ENCODE measurements at regions not wholly inside any gene's neighbourhood (a gene's known extent, or its start where the extent isn't known, plus 50 kb on each side); places are given as distances from the start of the nearest gene placed in this dataset.

DNA sequence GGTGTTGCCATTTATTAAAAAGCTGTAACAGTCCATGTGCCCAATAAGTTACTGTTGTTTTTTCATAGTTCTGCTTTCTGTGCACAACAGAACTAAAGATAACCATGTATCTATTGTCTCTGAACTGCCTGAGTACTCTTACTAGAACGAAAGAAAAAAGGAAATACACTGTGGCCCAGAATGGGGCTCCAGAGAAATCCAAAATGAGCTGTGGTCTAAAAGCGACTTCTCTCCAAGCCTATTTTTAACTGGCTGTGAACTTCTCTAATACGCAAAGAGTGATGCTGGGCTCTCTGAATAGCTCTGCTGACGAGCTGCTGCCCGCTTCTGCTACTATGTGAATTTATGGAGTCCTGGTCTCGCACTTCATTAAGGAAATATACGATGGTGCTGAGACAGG lies 56.2 kb upstream of the LPP start:
- TF ChIP-seq ZNF274 (IDR thresholded peaks at IDR 0.05; ENCODE audit: insufficient read depth, insufficient read length) (no peak), BCL11A (IDR thresholded peaks at IDR 0.05; ENCODE audit: low read depth, low read length) (no peak), IKZF1 (conservative IDR thresholded peaks at IDR 0.05) (no peak), TAF1 (IDR thresholded peaks at IDR 0.05; ENCODE audit: borderline replicate concordance, low read depth, low read length) (no peak), CREB1 (IDR thresholded peaks at IDR 0.05; ENCODE audit: low read depth) (no peak), EP300 (IDR thresholded peaks at IDR 0.05; ENCODE audit: borderline replicate concordance in 1 of 2, control insufficient read depth in 1 of 2, low read depth in 2 of 2, low read length in 2 of 2) (no peak), USF1 (IDR thresholded peaks at IDR 0.05; ENCODE audit: borderline replicate concordance, extremely low read length, insufficient read depth, low read depth, low read length) (no peak), CHD1 (IDR thresholded peaks at IDR 0.05; ENCODE audit: low read depth, low read length) (no peak), SREBF1 (IDR thresholded peaks at IDR 0.05; ENCODE audit: low read length) (no peak), LARP7 (IDR thresholded peaks at IDR 0.05) (no peak)
- TF ChIP-seq, protein P1, sequence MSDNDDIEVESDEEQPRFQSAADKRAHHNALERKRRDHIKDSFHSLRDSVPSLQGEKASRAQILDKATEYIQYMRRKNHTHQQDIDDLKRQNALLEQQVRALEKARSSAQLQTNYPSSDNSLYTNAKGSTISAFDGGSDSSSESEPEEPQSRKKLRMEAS (IDR thresholded peaks at IDR 0.05; ENCODE audit: low read depth, low read length): no peak
- TF ChIP-seq, protein P2, sequence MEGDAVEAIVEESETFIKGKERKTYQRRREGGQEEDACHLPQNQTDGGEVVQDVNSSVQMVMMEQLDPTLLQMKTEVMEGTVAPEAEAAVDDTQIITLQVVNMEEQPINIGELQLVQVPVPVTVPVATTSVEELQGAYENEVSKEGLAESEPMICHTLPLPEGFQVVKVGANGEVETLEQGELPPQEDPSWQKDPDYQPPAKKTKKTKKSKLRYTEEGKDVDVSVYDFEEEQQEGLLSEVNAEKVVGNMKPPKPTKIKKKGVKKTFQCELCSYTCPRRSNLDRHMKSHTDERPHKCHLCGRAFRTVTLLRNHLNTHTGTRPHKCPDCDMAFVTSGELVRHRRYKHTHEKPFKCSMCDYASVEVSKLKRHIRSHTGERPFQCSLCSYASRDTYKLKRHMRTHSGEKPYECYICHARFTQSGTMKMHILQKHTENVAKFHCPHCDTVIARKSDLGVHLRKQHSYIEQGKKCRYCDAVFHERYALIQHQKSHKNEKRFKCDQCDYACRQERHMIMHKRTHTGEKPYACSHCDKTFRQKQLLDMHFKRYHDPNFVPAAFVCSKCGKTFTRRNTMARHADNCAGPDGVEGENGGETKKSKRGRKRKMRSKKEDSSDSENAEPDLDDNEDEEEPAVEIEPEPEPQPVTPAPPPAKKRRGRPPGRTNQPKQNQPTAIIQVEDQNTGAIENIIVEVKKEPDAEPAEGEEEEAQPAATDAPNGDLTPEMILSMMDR (IDR thresholded peaks at IDR 0.05 in 2 of 3, conservative IDR thresholded peaks at IDR 0.05 in 1 of 3; ENCODE audit: control insufficient read depth in 2 of 3, extremely low read depth in 1 of 3, insufficient read depth in 1 of 3, low read depth in 3 of 3, low read length in 3 of 3): no peak
- TF ChIP-seq, protein P3, sequence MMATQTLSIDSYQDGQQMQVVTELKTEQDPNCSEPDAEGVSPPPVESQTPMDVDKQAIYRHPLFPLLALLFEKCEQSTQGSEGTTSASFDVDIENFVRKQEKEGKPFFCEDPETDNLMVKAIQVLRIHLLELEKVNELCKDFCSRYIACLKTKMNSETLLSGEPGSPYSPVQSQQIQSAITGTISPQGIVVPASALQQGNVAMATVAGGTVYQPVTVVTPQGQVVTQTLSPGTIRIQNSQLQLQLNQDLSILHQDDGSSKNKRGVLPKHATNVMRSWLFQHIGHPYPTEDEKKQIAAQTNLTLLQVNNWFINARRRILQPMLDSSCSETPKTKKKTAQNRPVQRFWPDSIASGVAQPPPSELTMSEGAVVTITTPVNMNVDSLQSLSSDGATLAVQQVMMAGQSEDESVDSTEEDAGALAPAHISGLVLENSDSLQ (IDR thresholded peaks at IDR 0.05): no peak
- TF ChIP-seq, protein P4, sequence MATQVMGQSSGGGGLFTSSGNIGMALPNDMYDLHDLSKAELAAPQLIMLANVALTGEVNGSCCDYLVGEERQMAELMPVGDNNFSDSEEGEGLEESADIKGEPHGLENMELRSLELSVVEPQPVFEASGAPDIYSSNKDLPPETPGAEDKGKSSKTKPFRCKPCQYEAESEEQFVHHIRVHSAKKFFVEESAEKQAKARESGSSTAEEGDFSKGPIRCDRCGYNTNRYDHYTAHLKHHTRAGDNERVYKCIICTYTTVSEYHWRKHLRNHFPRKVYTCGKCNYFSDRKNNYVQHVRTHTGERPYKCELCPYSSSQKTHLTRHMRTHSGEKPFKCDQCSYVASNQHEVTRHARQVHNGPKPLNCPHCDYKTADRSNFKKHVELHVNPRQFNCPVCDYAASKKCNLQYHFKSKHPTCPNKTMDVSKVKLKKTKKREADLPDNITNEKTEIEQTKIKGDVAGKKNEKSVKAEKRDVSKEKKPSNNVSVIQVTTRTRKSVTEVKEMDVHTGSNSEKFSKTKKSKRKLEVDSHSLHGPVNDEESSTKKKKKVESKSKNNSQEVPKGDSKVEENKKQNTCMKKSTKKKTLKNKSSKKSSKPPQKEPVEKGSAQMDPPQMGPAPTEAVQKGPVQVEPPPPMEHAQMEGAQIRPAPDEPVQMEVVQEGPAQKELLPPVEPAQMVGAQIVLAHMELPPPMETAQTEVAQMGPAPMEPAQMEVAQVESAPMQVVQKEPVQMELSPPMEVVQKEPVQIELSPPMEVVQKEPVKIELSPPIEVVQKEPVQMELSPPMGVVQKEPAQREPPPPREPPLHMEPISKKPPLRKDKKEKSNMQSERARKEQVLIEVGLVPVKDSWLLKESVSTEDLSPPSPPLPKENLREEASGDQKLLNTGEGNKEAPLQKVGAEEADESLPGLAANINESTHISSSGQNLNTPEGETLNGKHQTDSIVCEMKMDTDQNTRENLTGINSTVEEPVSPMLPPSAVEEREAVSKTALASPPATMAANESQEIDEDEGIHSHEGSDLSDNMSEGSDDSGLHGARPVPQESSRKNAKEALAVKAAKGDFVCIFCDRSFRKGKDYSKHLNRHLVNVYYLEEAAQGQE (IDR thresholded peaks at IDR 0.05; ENCODE audit: low read depth, low read length): no peak
